ENCODE measurements at regions not wholly inside any gene's neighbourhood (a gene's known extent, or its start where the extent isn't known, plus 50 kb on each side); places are given as distances from the start of the nearest gene placed in this dataset.
"Not testable (repeated sequence)": the region's sequence is repeated elsewhere in the genome, so short reads cannot be mapped to it uniquely, and the experiment has no call there.

GRCh38 chr7:115229401-115230105 is 307.7 kb downstream of the MDFIC start:
- FAIRE-seq: no peak

GRCh38 chr7:115227473-115228235 is 305.8 kb downstream of the MDFIC start:
- FAIRE-seq (no peak), DNase-seq (ENCODE audit: insufficient read length, low spot score) (no peak)

More at GRCh38 chr7:115229401-115230105, 307.7 kb downstream of the MDFIC start:
- no peak for DNase-seq (ENCODE audit: insufficient read length, low spot score)

GRCh38 chr7:115226410-115226809 is 304.5 kb downstream of the MDFIC start:
- DNase-seq (ENCODE audit: insufficient read length, low spot score) (no peak), FAIRE-seq (no peak)

GRCh38 chr7:115224922-115225321 is 303.0 kb downstream of the MDFIC start:
- FAIRE-seq (no peak), DNase-seq (ENCODE audit: insufficient read length, low spot score) (no peak)

GRCh38 chr7:115223959-115224358 is 302.1 kb downstream of the MDFIC start:
- FAIRE-seq (no peak), DNase-seq (ENCODE audit: insufficient read length, low spot score) (no peak)

- FAIRE-seq: no peak
- no peak for DNase-seq (ENCODE audit: insufficient read length, low spot score)
Measured at GRCh38 chr7:115221456-115221855, 299.6 kb downstream of the MDFIC start.

- FAIRE-seq (no peak), DNase-seq (ENCODE audit: insufficient read length, low spot score) (no peak)
Measured at GRCh38 chr7:115218076-115218475, 296.2 kb downstream of the MDFIC start.

- no peak for DNase-seq (ENCODE audit: insufficient read length, low spot score)
- no peak for FAIRE-seq
Measured at GRCh38 chr7:115217373-115217772, 295.5 kb downstream of the MDFIC start.

- FAIRE-seq: no peak
- no peak for DNase-seq (ENCODE audit: insufficient read length, low spot score)
Measured at GRCh38 chr7:115216652-115217051, 294.8 kb downstream of the MDFIC start.

- FAIRE-seq: no peak
- no peak for DNase-seq (ENCODE audit: insufficient read length, low spot score)
Measured at GRCh38 chr7:115211171-115211570, 289.3 kb downstream of the MDFIC start.

GRCh38 chr7:115210552-115210951 is 288.7 kb downstream of the MDFIC start:
- DNase-seq (ENCODE audit: insufficient read length, low spot score): no peak
- no peak for FAIRE-seq

GRCh38 chr7:115208710-115209560 is 287.0 kb downstream of the MDFIC start:
- no peak for FAIRE-seq
- DNase-seq (ENCODE audit: insufficient read length, low spot score): no peak

- not testable (repeated sequence) for FAIRE-seq; DNase-seq (ENCODE audit: insufficient read length, low spot score)
Measured at GRCh38 chr7:115206374-115206773, 284.5 kb downstream of the MDFIC start.

GRCh38 chr7:115198143-115198542 is 276.2 kb downstream of the MDFIC start:
- no peak for DNase-seq (ENCODE audit: insufficient read length, low spot score)
- FAIRE-seq: no peak

- FAIRE-seq: no peak
- DNase-seq (ENCODE audit: insufficient read length, low spot score): no peak
Measured at GRCh38 chr7:115195208-115195607, 273.3 kb downstream of the MDFIC start.

- FAIRE-seq (no peak), DNase-seq (ENCODE audit: insufficient read length, low spot score) (no peak)
Measured at GRCh38 chr7:115191526-115191925, 269.6 kb downstream of the MDFIC start.

- DNase-seq (ENCODE audit: insufficient read length, low spot score) (no peak), FAIRE-seq (no peak)
Measured at GRCh38 chr7:115183431-115184057, 261.6 kb downstream of the MDFIC start.

GRCh38 chr7:115178835-115179234 is 256.9 kb downstream of the MDFIC start:
- FAIRE-seq (no peak), DNase-seq (ENCODE audit: insufficient read length, low spot score) (no peak)

GRCh38 chr7:115177823-115178222 is 255.9 kb downstream of the MDFIC start:
- no peak for FAIRE-seq
- DNase-seq (ENCODE audit: insufficient read length, low spot score): no peak

GRCh38 chr7:115177103-115177502 is 255.2 kb downstream of the MDFIC start:
- DNase-seq (ENCODE audit: insufficient read length, low spot score) (no peak), FAIRE-seq (no peak)

GRCh38 chr7:115172397-115172796 is 250.5 kb downstream of the MDFIC start:
- not testable (repeated sequence) for FAIRE-seq; DNase-seq (ENCODE audit: insufficient read length, low spot score)

All from HTR-8/SVneo (cell line).